RKO (cell line): ENCODE measurements at regions not wholly inside any gene's neighbourhood (a gene's known extent, or its start where the extent isn't known, plus 50 kb on each side); places are given as distances from the start of the nearest gene placed in this dataset.
"Not testable (repeated sequence)": the region's sequence is repeated elsewhere in the genome, so short reads cannot be mapped to it uniquely, and the experiment has no call there.

Experiments used
- DNase-seq: peaks from one replicate; pipeline ENCODE4 v3.0.0-alpha.2; 2016; ENCODE audit warnings: low spot score

GRCh38 chr5:84480873-84481637 lies 96.4 kb upstream of the EDIL3 start:
- no peak for DNase-seq

DNA sequence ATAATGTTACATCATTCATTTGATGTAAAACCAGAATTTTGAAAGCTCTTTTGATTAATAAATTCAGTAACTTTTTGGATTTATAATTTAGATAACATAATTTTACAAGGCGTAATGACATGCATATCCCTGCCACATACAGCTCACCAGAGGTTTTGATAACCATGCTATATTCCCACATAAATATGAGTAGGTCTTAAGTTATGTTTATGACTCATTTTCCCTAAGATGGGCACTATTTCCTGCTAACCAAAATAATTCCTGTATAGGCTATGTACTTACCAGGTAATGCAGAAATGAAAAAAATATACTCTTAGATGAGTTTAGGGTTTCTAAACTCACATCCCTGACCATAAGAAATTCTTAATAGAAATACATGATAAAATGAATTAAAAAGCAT lies 93.9 kb upstream of the EDIL3 start:
- DNase-seq = peak; percentile 37

- no peak for DNase-seq
Observed at GRCh38 chr5:84477485-84477884, 92.8 kb upstream of the EDIL3 start.

DNA sequence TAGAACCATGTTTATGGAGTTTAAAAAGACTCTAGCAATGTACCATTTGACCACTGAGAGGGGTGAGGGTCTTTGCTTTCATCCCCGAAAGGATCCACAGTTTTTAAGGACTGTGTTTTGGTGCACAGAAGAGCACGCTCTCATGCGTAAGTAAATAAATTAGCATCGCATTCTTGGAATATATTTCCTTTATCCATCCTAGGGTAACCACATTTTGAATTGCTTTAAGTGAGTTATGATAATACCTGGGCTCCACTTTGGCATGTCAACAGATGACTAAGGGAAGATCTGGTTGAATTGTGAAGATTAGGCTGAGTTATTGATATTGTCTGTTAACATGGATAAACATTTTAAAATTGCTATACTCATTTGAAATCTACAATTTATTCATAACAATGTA lies 89.4 kb upstream of the EDIL3 start:
- no peak for DNase-seq

GRCh38 chr5:84453405-84453804 lies 68.7 kb upstream of the EDIL3 start:
- no peak for DNase-seq

DNA sequence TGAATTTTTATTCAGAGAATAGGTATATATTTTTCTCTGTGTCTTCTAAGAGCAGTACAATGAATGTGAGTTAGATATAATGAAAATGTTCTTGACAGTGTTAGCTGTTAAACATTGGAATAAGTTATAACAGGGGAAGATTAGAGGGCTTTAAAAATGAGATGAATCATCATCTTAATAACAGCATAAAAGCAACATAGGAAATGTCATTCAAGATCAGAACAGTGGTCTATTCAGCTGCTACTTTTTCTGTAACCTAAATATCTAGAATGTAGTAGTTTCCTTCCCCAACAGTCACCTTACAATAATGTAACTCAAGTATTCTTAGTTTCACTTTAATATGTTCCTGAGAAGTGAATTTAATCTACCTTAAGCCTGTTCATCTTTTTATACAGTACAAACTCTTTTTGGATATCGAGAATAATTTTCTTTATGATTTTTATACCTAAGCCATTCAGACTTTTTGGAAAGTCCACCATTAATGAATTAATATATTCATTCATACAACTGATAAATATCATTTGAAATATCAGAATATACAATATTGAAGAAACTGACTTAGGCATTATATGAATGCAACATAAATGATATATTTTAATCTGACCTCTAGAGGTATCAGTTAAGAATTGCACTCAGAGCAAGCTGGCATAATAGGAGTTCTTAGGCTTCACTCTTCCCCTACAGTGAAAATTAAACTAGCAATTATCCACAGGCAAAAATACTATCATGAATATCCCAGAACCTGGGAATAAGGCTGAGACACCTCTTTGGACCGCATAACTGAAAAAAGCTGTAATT lies 66.1 kb upstream of the EDIL3 start:
- DNase-seq = peak; percentile 27

DNA sequence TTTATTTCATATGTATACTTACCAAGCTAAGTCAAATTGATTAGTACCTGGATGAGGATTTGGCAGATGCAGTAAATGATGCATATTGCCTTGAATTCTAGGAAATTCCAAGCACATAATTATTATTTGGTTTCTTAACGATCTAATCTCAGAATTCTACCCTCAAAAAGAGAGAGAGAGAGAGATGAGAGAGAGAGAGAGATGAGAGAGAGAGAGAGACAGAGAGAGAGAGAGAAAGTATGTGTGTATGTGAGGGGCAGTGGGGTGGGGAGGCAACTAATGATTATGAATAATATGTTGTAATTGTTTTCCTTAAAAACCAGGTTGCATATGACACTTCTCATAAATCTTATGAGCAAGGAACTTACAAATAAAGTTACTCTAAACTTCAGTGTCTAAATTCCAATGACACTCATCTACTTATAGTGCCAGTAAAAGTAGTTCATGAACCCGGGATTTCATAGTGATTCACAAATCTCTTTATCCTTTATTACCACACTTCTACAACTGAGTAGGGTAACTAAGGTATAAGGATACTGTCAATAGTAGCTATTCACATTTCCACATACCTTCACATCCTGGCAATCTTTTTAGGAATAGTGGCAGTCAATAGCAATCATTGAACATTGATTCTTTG lies 60.5 kb upstream of the EDIL3 start:
- DNase-seq = no peak

GRCh38 chr5:84438456-84438855 lies 53.8 kb upstream of the EDIL3 start:
- DNase-seq = no peak

DNA sequence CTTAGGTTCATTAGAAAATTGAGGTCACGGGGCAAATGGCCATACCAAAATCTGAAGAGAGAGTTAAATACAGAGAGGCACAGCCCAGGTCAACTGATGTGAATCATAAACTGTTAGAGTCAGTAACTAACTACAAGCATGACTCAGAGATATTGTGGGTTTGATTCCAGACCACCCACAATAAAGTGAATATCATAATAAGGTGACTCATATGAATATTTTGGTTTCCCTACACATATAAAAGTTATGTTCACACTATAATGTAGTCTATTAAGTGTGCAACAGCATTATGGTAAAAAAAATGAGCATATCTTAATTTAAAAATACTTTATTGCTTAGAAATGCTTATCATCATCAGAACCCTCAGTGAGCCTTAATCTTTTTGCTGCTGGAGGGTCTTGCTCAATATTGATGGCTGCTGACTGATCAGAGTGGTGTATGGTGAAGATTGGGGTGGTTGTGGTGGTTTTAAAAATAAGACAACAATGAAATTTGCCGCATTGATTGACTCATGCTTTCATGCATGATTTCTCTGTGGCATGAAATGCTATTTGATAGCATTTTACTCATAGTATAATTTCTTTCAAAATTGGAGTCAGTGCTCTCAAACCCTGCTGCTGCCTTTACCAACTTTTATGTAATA lies 53.1 kb upstream of the EDIL3 start:
- peak; percentile 64 for DNase-seq

DNA sequence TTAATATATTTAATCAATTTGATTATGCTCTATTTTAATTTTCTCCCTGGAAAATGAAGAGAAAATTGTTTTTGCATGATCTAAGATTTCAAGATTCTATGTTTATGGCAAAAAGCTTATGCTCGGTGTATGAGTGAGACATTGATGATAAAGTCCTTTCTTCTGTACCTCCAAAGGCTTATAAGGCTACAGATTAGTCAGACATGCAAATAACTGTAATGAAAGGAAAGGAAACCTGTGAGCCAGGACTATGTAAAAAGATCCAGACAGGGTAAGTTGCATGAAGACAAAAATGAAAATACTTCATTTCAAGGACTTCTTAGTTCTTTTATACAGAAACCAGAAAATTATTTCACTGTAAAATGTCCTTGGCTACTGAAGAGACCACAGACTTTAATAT lies 52.2 kb upstream of the EDIL3 start:
- DNase-seq = no peak

DNA sequence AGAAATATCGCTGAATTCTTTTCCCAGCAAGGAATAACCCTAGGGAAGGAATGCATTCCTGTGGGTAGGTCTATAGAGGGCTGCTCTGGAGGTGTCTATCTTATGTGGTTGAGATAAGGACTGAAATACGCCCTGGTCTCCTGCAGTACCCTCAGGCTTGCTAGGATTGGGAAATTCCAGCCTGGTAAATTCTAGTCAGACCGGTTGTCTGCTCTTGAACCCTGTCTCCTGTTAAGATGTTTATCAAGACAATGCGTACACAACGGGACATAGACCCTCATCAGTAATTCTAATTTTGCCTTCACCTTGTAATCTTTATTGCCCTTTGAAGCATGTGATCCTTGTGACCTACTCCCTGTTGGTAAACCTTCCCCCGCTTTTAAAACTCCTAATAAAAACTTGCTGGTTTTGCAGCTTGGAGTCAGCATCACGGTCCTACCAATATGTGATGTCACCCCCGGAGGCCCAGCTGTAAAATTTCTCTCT lies 51.2 kb upstream of the EDIL3 start:
- not testable (repeated sequence) for DNase-seq
